ENCODE measurements at regions not wholly inside any gene's neighbourhood (a gene's known extent, or its start where the extent isn't known, plus 50 kb on each side); places are given as distances from the start of the nearest gene placed in this dataset.

DNA sequence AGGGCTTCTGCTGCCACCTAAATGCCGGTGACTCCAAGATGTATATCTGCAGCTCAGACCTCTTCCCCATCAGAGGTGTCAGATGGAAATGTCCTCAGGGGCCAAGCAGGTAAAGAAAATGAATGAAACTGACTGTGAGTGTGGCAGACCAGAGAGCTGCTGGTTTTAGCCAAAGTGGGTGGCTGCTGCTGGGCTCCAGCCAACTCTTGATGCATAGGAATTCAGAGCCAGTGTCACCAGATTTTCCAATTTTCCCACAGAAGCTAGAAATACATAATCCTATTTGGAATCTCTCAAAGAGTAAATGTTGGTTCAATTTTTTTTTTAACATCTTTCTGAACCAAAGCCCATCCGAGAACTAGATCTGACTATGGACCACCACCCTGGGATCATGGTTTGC lies 161.2 kb upstream of the SPRY4 start:
- no peak overlapping the region for H3K4me2 ChIP-seq (ENCODE audit: low read length)
- H3K4me3 ChIP-seq (ENCODE audit: low read depth, low read length): no peak overlapping the region
- TF ChIP-seq, protein P1, sequence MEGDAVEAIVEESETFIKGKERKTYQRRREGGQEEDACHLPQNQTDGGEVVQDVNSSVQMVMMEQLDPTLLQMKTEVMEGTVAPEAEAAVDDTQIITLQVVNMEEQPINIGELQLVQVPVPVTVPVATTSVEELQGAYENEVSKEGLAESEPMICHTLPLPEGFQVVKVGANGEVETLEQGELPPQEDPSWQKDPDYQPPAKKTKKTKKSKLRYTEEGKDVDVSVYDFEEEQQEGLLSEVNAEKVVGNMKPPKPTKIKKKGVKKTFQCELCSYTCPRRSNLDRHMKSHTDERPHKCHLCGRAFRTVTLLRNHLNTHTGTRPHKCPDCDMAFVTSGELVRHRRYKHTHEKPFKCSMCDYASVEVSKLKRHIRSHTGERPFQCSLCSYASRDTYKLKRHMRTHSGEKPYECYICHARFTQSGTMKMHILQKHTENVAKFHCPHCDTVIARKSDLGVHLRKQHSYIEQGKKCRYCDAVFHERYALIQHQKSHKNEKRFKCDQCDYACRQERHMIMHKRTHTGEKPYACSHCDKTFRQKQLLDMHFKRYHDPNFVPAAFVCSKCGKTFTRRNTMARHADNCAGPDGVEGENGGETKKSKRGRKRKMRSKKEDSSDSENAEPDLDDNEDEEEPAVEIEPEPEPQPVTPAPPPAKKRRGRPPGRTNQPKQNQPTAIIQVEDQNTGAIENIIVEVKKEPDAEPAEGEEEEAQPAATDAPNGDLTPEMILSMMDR (IDR thresholded peaks at IDR 0.05): no peak
- H3K9ac ChIP-seq: no peak overlapping the region
- no peaks in the 10 kb centered on the region for H3K27me3 ChIP-seq (ENCODE audit: control insufficient read depth, insufficient read depth, low read length)
- H3K27ac ChIP-seq: no peak overlapping the region
- no peak overlapping the region for H2AFZ ChIP-seq
- H3K4me1 ChIP-seq: no peaks in the 10 kb centered on the region
- H3K79me2 ChIP-seq: no peaks in the 10 kb centered on the region
- no peaks in the 10 kb centered on the region for H3K9me3 ChIP-seq (ENCODE audit: control insufficient read depth, low read length)
- no peaks in the 10 kb centered on the region for H3K36me3 ChIP-seq (ENCODE audit: control insufficient read depth, insufficient read depth, low read length)

DNA sequence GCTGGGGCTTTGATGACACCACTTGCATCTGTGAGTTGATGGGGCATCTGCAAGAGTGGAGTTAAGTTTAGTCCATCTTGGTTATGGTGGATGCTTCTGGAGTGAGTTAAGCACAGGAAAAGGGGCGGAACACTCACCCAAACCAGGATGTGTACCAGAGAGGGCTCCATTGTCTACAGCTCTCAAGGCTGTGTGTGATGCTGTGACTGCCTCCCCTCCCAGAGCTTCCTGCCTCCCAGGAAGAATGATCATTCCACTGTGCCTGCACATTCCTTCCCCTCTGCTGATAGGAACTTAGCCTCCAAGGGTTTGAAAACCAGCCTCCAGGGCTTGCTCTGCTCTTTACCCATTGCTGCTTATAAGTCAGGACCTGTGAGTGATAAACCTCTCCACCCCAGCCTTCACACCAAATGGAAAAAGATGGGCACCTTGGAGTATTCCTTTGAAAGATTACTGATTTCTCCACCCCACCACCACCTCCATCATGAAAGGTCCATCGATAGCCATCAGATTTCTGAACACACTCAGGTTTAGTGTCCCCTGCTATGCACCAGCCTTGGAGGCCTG lies 160.1 kb upstream of the SPRY4 start:
- Histone ChIP-seq H3K27ac (no peak overlapping the region), H3K4me3 (ENCODE audit: low read depth, low read length) (no peak overlapping the region)
- TF ChIP-seq, protein P1 (IDR thresholded peaks at IDR 0.05): no peak

DNA sequence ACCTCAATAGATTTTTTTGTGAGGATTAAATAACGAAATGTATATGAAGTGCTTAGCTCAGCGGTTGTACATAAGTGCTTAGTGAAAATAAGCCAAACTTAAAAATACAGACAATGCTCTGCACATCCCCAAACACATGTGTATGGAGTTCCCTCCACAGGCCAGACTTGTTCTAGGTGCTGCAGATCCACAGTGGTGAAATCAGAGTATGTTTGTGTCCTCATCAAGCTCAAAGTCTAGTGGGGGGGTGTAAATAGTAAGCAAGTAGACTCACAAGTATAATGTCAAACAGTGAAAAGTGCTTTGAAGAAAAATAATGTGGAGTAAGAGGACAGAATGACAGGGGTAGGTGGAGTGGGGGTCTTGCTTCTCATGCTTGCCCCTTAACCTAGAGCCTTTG lies 157.4 kb upstream of the SPRY4 start:
- no peak overlapping the region for H3K27ac ChIP-seq
- H3K4me2 ChIP-seq (ENCODE audit: low read length): no peak overlapping the region
- H3K27me3 ChIP-seq (ENCODE audit: control insufficient read depth, insufficient read depth, low read length): no peaks in the 10 kb centered on the region
- H3K36me3 ChIP-seq (ENCODE audit: control insufficient read depth, insufficient read depth, low read length): no peaks in the 10 kb centered on the region
- H2AFZ ChIP-seq: no peak overlapping the region
- no peaks in the 10 kb centered on the region for H3K9me3 ChIP-seq (ENCODE audit: control insufficient read depth, low read length)
- H3K4me1 ChIP-seq: no peaks in the 10 kb centered on the region
- H3K9ac ChIP-seq: no peak overlapping the region
- TF ChIP-seq, protein P1 (IDR thresholded peaks at IDR 0.05): no peak
- no peaks in the 10 kb centered on the region for H3K79me2 ChIP-seq
- no peak overlapping the region for H3K4me3 ChIP-seq (ENCODE audit: low read depth, low read length)

More for the DNA sequence above, 160.1 kb upstream of the SPRY4 start:
- no peaks in the 10 kb centered on the region for H3K4me1 ChIP-seq
- no peak overlapping the region for H3K9ac ChIP-seq
- no peaks in the 10 kb centered on the region for H3K9me3 ChIP-seq (ENCODE audit: control insufficient read depth, low read length)
- no peaks in the 10 kb centered on the region for H3K27me3 ChIP-seq (ENCODE audit: control insufficient read depth, insufficient read depth, low read length)
- no peaks in the 10 kb centered on the region for H3K36me3 ChIP-seq (ENCODE audit: control insufficient read depth, insufficient read depth, low read length)
- H2AFZ ChIP-seq: no peak overlapping the region
- no peaks in the 10 kb centered on the region for H3K79me2 ChIP-seq
- H3K4me2 ChIP-seq (ENCODE audit: low read length): no peak overlapping the region

DNA sequence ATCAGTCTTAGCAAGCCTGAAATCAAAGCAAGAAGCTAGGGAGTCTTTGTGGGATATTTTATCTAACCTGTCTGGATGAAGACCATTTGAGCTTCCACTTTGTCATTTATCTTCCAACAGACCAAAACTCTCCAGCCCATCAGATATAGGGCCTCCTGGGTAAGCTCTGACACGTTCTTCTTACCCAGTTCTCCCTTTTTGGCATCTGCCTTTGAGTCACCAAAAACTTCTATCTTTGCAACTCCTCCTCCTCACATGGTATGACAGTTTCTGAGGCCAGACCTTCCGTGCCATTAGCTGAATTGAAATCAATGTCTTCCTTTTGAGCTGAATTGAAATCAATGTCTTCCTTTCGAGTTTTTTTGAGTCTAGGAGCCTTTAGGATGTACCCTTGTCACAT lies 156.6 kb upstream of the SPRY4 start:
- no peaks in the 10 kb centered on the region for H3K27me3 ChIP-seq (ENCODE audit: control insufficient read depth, insufficient read depth, low read length)
- no peaks in the 10 kb centered on the region for H3K79me2 ChIP-seq
- H3K9ac ChIP-seq: no peak overlapping the region
- no peaks in the 10 kb centered on the region for H3K4me1 ChIP-seq
- H2AFZ ChIP-seq: no peak overlapping the region
- TF ChIP-seq, protein P1 (IDR thresholded peaks at IDR 0.05): no peak
- H3K4me3 ChIP-seq (ENCODE audit: low read depth, low read length): no peak overlapping the region
- H3K4me2 ChIP-seq (ENCODE audit: low read length): no peak overlapping the region
- no peak overlapping the region for H3K27ac ChIP-seq
- H3K36me3 ChIP-seq (ENCODE audit: control insufficient read depth, insufficient read depth, low read length): no peaks in the 10 kb centered on the region
- H3K9me3 ChIP-seq (ENCODE audit: control insufficient read depth, low read length): no peaks in the 10 kb centered on the region

DNA sequence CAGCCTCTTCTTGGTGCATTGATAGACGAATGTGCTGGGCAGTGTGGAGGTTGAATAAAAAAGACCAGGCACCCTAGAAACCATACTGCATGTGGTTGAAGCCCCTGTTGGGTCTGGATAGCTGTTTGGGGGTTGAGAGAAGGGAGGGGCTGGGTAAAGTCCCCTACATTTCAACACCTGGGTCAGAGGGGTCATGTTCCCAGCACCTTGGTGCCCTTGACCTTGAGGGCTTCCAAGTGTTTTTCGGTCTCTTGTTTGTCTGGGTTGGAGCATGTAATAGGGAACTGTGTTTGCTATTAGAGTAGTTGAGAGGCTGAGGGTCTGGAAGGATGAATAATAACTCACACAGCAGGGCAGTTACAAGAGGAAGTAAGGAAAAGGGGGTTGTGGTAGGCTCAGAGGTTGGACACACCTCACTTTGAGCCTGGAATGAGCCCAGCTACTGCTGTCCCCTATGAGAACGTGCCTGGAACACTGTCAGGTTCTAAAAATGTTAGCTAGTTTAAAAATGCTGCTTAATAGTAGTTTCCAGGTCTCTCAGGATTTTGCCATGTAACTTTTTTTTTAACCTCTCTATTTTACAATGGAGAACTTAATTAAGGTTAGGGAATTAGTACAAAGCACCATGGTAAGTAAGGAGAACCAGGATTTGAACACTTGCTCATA lies 155.2 kb upstream of the SPRY4 start:
- Histone ChIP-seq H3K9me3 (ENCODE audit: control insufficient read depth, low read length) (no peaks in the 10 kb centered on the region), H3K4me1 (no peaks in the 10 kb centered on the region), H3K9ac (no peak overlapping the region), H3K27me3 (ENCODE audit: control insufficient read depth, insufficient read depth, low read length) (no peaks in the 10 kb centered on the region), H2AFZ (no peak overlapping the region), H3K79me2 (no peaks in the 10 kb centered on the region), H3K36me3 (ENCODE audit: control insufficient read depth, insufficient read depth, low read length) (no peaks in the 10 kb centered on the region), H3K4me2 (ENCODE audit: low read length) (no peak overlapping the region), H3K4me3 (ENCODE audit: low read depth, low read length) (no peak overlapping the region), H3K27ac (no peak overlapping the region)
- TF ChIP-seq, protein P1 (IDR thresholded peaks at IDR 0.05): no peak

Measured in parathyroid adenoma (tissue), 2 donors.